Left lung (tissue), 4 donors: ENCODE measurements at regions not wholly inside any gene's neighbourhood (a gene's known extent, or its start where the extent isn't known, plus 50 kb on each side); places are given as distances from the start of the nearest gene placed in this dataset.

Experiments used
- ATAC-seq: fragments of 200-7000 bp; cut with Tn5 transposase; one replicate; pipeline ENCODE4 v1.9.1; 2020; ENCODE audit warnings: moderate library complexity
- DNase-seq, 4 donors: peaks; one replicate each; pipeline ENCODE4 v3.0.0-alpha.2; 2013 to 2020
- H3K27ac ChIP-seq, 2 donors: fragments of 200-600 bp; sonication (generic) in 1 of 2; one replicate each; pipeline versions ENCODE4 v1.5.0 to v1.8.0; 2020 to 2021
- H3K27me3 ChIP-seq, 2 donors: fragments of 200-600 bp; sonication (generic) in 1 of 2; one replicate each; pipeline versions ENCODE4 v1.5.0 to v1.8.0; 2020 to 2021
- H3K36me3 ChIP-seq, 2 donors: fragments of 200-600 bp; sonication (generic) in 1 of 2; one replicate each; pipeline versions ENCODE4 v1.5.0 to v1.8.0; 2020 to 2021
- H3K4me1 ChIP-seq, 2 donors: fragments of 200-600 bp; one replicate each; pipeline ENCODE4 v1.8.0; 2021
- H3K4me3 ChIP-seq, 2 donors: fragments of 200-600 bp; sonication (generic) in 1 of 2; one replicate each; pipeline versions ENCODE4 v1.5.0 to v1.8.0; 2020 to 2021; ENCODE audit warnings: mild to moderate bottlenecking in 1 of 2
- H3K9me3 ChIP-seq, 2 donors: fragments of 200-600 bp; sonication (generic) in 1 of 2; one replicate each; pipeline versions ENCODE4 v1.5.0 to v1.8.0; 2020 to 2021
- CTCF ChIP-seq, 2 donors: fragments of 200-600 bp; sonication (generic) in 1 of 2; IDR thresholded peaks; one replicate each; pipeline versions ENCODE4 v1.5.0 to v1.8.0; 2021; ENCODE audit warnings: antibody characterized with exemption in 2 of 2
- intact Hi-C, 2 donors: fragments of 100-400 bp; cut with DNase I; formaldehyde crosslinking; loops; one replicate each; pipeline versions ENCODE4 v1.11.2 to v1.14.2; 2022
- donor health status: DM: no; HTN: yes; CAD: no.
- donor health status: DM: no; HTN: no; CAD: no.

GRCh38 chr5:97914483-97914882, 731.4 kb upstream of the RIOK2 start:
- Histone ChIP-seq H3K27ac (no peak overlapping the region), H3K36me3 (no peaks in the 10 kb centered on the region), H3K4me3 (no peak overlapping the region), H3K27me3 (no peaks in the 10 kb centered on the region), H3K9me3 (no peaks in the 10 kb centered on the region), H3K4me1 (no peaks in the 10 kb centered on the region)
- no peak for DNase-seq
- intact Hi-C loops: no loop called here
- no peak for ATAC-seq
- TF ChIP-seq CTCF (IDR thresholded peaks at IDR 0.05): no peak

DNA sequence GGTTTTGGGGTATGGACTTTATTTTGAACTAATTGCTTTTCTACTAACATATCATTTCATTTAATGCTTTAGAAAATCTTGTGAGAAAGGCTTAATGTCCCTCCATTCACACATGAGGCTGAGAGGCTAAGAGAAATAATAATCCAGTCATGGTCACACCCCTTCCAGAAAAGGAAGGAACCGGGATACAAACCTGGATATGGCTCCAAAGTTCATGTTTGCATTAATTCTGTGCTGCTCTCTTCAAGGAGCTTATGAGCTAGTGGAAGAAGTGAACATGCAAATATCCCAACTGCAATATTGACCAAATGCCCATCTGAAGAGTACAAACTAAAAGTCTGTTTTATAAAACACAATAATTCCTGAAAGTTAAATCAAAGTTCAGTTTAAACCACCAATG, 732.1 kb upstream of the RIOK2 start:
- no peaks in the 10 kb centered on the region for H3K27me3 ChIP-seq
- DNase-seq (no peak), ATAC-seq (no peak)
- no peak for TF ChIP-seq CTCF (IDR thresholded peaks at IDR 0.05)
- H3K36me3 ChIP-seq: no peaks in the 10 kb centered on the region
- H3K9me3 ChIP-seq: no peaks in the 10 kb centered on the region
- H3K27ac ChIP-seq: no peak overlapping the region
- H3K4me1 ChIP-seq: no peaks in the 10 kb centered on the region
- intact Hi-C loops: no loop called here
- no peak overlapping the region for H3K4me3 ChIP-seq

DNA sequence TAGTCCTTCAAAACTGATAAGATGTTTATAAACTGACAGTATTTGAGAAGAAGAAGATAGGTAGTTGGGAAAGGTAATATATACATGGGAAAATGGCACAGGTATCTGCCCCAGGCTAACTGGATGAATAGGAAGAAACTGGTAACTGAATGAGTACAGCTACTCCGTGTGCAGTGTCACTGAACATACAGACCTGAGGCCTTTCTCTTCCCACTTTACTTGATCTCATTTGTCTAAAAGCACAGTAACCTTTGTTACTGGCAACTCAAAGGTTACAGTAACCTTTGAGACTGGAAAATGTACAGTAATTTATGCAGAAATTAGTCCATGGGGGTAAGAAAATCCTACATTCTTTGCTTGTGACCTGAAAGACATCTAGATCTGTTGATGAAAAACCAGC, 735.0 kb upstream of the RIOK2 start:
- DNase-seq: no peak
- intact Hi-C loops: no loop called here
- no peaks in the 10 kb centered on the region for H3K9me3 ChIP-seq
- no peak overlapping the region for H3K27ac ChIP-seq
- no peaks in the 10 kb centered on the region for H3K27me3 ChIP-seq
- no peak for TF ChIP-seq CTCF (IDR thresholded peaks at IDR 0.05)
- ATAC-seq: no peak
- no peak overlapping the region for H3K4me3 ChIP-seq
- H3K36me3 ChIP-seq: no peaks in the 10 kb centered on the region
- H3K4me1 ChIP-seq: no peaks in the 10 kb centered on the region

DNA sequence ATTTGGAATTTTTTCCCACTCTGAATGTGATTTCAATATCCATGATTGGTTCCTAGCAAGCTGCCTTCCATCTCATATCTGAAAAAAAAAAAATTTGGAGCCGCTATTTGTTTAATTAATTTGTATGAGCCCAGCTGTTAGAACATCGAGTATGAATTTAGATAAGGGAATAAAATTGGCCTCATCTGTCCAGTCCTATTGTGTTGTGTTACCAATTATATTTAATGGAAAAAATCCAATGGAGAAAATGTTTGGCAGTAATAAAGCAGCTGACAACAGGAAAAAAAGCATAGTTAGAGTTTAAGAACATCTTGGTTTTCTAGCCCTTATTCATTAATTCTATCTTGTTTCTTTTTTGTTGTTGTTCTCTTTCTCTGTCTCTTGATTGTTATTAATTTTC, 735.6 kb upstream of the RIOK2 start:
- TF ChIP-seq CTCF (IDR thresholded peaks at IDR 0.05): no peak
- Histone ChIP-seq H3K27me3 (no peaks in the 10 kb centered on the region), H3K9me3 (no peaks in the 10 kb centered on the region), H3K27ac (no peak overlapping the region), H3K36me3 (no peaks in the 10 kb centered on the region), H3K4me1 (no peaks in the 10 kb centered on the region), H3K4me3 (no peak overlapping the region)
- intact Hi-C loops: no loop called here
- no peak for DNase-seq
- no peak for ATAC-seq

DNA sequence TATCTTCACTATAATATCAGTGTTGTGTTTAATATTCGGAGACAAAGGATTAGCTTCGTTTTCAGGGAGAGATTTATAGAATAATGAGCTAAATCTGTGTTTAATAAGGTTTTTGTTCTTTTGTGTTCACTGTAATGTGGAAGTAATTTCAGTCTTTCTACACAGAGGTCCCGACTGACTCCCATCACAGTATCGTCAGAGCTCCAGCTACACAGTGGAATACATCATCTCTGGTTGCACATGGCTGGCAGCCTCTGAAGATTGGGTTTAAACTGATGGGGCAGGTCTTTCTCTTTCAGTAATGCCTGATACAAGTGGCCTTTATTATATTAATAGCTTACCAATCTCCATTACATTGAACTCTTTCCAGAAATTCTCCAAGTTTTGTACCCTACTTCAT, 736.7 kb upstream of the RIOK2 start:
- Histone ChIP-seq H3K4me3 (no peak overlapping the region), H3K27ac (no peak overlapping the region), H3K27me3 (no peaks in the 10 kb centered on the region), H3K9me3 (no peaks in the 10 kb centered on the region), H3K4me1 (no peaks in the 10 kb centered on the region), H3K36me3 (no peaks in the 10 kb centered on the region)
- intact Hi-C loops: no loop called here
- DNase-seq: no peak
- TF ChIP-seq CTCF (IDR thresholded peaks at IDR 0.05): no peak
- ATAC-seq: no peak
